HG03439 (cell line): ENCODE measurements at regions not wholly inside any gene's neighbourhood (a gene's known extent, or its start where the extent isn't known, plus 50 kb on each side); places are given as distances from the start of the nearest gene placed in this dataset.
A peak's percentile ranks its signal among the peaks of the same experiment; 100 is the strongest.

ENCODE experiments used
- ATAC-seq: cut with Tn5 transposase; IDR thresholded peaks from one replicate; pipeline ENCODE4 v1.9.1; 2021; ENCODE audit warnings: mild to moderate bottlenecking, moderate library complexity; ENCODE audit not compliant: unreplicated experiment

- ATAC-seq = no peak
Measured at GRCh38 chr9:115169003-115169402, 51.0 kb upstream of the TNC start.

- no peak for ATAC-seq
Measured at GRCh38 chr9:115170358-115171073, 52.6 kb upstream of the TNC start.

- ATAC-seq = no peak
Measured at GRCh38 chr9:115171921-115172388, 54.0 kb upstream of the TNC start.

DNA sequence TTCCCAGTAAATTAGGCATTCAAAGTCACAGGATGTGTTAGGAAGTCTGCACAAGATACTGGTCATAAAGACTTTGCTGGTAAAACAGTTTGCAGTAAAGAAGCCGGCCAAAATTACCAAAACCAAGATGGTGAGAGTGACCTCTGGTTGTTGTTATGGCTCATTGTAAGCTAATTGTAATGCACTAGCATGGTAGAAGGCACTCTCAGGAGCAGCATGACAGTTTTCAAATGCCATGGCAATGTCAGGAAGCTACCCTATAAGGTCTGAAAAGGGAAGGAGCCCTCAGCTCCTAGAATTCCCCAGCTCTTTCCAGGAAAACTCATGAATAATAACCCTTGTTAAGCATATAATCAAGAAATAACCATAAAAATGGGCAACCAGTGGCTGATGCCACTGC, 64.3 kb upstream of the TNC start:
- ATAC-seq = no peak

DNA sequence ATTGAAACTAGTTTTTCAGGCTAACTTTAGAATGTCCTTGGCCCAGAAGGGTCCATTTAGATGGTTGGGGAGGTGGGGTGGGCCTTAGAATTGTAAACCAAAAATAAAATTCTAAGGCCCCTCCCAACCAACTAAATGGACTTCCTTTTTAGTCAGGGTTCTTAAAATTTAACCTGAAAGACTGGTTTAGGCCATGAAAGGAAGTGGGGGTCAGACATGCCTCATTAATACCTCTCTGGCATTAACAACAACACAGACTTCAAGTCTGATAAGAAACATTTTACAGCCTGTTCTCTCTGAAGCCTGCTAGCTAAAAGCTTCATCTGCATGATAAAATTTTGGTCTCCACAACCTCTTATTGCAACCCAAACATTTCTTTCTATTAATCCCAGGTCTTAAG, 65.5 kb upstream of the TNC start:
- no peak for ATAC-seq

- no peak for ATAC-seq
Measured at GRCh38 chr9:115189686-115190085, 71.7 kb upstream of the TNC start.

GRCh38 chr9:115191667-115192066, 73.7 kb upstream of the TNC start:
- ATAC-seq = no peak

- no peak for ATAC-seq
Measured at GRCh38 chr9:115192280-115192679, 74.3 kb upstream of the TNC start.

DNA sequence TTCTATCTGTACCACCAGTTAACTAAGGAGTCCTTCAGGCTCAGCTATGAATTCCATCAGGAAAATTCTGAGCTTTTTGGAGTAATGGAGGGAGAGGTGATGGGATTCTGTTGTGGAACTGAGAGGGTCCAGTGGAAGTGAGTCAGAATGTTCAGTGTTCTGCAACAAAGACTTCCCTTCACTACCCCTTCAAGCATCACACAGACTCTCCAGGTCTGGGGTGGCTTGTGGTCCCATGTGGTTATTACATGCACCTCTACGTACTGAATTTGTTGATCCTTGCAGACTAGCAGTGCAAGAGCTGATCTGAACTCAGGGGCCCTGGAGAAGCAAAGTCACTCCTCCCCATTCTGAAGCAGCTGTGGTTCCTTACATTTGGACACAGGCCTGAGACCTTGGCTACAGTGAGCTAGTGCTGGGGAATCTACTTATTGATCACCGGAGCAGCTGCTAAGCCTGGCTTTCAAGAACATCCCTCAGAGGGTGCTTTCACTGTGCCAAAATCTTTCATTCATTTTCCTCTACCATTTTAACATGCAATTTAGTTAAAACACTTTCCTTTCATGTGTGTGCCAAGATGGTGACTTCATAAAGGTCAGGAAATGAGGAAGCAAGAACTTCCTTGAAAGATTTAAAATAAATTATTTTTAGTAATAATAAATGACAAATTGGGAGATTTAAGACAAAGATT, 75.0 kb upstream of the TNC start:
- no peak for ATAC-seq

DNA sequence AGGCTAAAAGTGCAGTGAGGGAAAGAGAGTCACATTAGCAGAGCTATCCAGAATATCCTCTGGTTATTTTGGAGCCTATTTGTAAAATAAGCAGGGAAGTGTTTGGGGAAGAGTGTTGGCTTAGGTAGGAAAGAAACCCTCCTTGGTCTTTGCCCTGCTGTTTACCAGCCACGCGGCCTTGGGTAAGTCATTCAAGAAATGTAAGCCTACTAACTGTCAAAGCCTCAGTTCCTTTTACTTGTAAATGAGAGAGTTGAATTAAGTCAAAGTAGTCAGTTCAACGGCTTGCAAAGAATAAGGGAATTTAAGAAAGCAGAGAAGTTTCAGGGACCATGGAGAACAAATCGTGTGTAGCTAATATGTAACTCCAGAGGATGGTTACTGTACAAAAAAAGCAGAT, 75.8 kb upstream of the TNC start:
- ATAC-seq = no peak

GRCh38 chr9:115194216-115194615, 76.3 kb upstream of the TNC start:
- ATAC-seq = no peak

DNA sequence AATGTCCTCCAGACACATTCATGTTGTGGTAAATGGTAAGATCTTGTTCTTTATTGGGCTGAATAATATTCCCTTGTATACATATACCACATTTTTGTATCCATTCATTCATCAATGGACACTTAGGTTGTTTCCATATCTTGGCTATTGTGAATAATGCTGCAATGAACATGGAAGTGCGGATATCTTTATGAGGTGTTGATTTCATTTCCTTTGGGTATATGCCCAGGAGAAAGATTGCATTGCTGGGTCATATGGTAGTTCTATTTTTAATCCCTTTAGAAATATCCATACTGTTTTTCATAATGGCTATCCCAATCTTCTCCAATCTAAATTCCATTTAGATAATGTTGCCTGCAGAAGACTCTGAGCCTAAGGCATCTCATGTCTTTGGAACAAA, 78.0 kb upstream of the TNC start:
- ATAC-seq = no peak

DNA sequence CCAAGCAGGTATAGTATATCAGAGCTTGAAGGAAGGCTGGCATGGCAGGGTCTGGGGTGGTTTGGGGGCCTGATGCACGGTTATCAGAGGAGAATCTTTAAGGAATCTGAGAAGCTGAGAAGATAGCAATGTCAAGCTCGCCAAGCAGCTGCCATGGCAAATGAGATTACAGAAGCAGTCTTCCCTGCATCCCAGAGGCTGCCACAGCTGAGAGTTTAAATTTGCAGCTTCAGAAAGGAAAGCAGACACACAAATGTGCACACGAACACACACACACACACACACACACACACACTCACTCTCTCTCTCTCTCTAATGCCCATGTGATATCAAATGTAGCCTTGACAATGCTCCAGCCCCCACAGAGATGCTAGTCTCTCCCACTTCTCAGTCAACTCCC, 79.0 kb upstream of the TNC start:
- no peak for ATAC-seq

GRCh38 chr9:115198001-115198400, 80.0 kb upstream of the TNC start:
- no peak for ATAC-seq

- ATAC-seq = no peak
Measured at GRCh38 chr9:115200711-115201505, 83.0 kb upstream of the TNC start.

DNA sequence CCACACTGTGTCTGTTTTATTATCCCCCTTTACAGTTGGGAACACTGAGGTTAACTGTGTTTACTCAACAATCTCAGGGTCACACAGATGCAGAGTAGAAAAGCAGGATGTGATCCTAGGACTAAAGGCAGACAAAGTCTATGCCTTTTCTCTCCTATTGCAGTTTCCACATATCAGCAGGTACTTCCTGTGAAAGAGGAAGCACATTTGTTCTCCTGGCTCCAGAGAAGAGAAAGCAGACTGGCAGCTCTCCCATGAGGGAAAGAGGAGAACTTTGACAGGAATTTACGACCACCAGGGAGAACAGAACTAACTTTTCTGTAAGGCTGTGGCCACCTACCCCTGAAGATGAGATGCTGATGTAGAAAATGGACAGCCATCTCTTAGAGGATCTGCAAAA, 84.2 kb upstream of the TNC start:
- no peak for ATAC-seq

GRCh38 chr9:115202960-115203751, 85.2 kb upstream of the TNC start:
- ATAC-seq = no peak

GRCh38 chr9:115204904-115205453, 87.0 kb upstream of the TNC start:
- ATAC-seq = peak; percentile 52

GRCh38 chr9:115207003-115207836, 89.3 kb upstream of the TNC start:
- ATAC-seq = no peak

DNA sequence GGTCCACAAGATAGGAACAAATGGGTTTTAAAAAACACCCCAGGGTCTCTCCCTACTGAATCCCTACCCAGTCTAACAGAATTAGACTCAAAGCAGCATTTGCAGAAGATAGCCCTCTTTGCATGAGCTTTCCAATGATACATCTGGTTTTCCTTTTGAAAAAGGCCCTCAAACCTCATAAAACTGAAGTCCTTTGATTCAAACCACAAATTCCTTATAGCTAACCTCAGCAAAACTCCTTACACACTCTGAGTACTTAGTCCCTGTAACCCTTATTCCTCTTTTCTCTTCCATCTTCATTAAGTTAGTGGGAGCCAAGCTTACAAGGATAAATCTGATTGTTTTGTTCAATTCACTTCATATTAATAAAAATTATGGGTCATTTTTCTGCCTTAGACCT, 90.5 kb upstream of the TNC start:
- no peak for ATAC-seq
